ENCODE measurements at regions not wholly inside any gene's neighbourhood (a gene's known extent, or its start where the extent isn't known, plus 50 kb on each side); places are given as distances from the start of the nearest gene placed in this dataset.
A peak's percentile ranks its signal among the peaks of the same experiment; 100 is the strongest.
"Not testable (repeated sequence)": the region's sequence is repeated elsewhere in the genome, so short reads cannot be mapped to it uniquely, and the experiment has no call there.

- DNase-seq: no peak
Observed at GRCh38 chr4:114383721-114384120, 214.9 kb upstream of the UGT8 start.

GRCh38 chr4:114384629-114385028 lies 214.0 kb upstream of the UGT8 start:
- peak; percentile 9 for DNase-seq

- DNase-seq: no peak
Observed at GRCh38 chr4:114385195-114385985, 213.2 kb upstream of the UGT8 start.

- peak; percentile 36 for DNase-seq
Observed at GRCh38 chr4:114386637-114387233, 211.9 kb upstream of the UGT8 start.

GRCh38 chr4:114389070-114389685 lies 209.4 kb upstream of the UGT8 start:
- DNase-seq: no peak

GRCh38 chr4:114393295-114394038 lies 205.1 kb upstream of the UGT8 start:
- DNase-seq: no peak

GRCh38 chr4:114396808-114397207 lies 201.8 kb upstream of the UGT8 start:
- no peak for DNase-seq

GRCh38 chr4:114398410-114398809 lies 200.2 kb upstream of the UGT8 start:
- DNase-seq: no peak

- no peak for DNase-seq
Observed at GRCh38 chr4:114399105-114399504, 199.5 kb upstream of the UGT8 start.

- DNase-seq: no peak
Observed at GRCh38 chr4:114400531-114400930, 198.1 kb upstream of the UGT8 start.

- DNase-seq: no peak
Observed at GRCh38 chr4:114401483-114401882, 197.1 kb upstream of the UGT8 start.

GRCh38 chr4:114417214-114417613 lies 181.4 kb upstream of the UGT8 start:
- DNase-seq: no peak

GRCh38 chr4:114420069-114420468 lies 178.5 kb upstream of the UGT8 start:
- DNase-seq: no peak

GRCh38 chr4:114423582-114423981 lies 175.0 kb upstream of the UGT8 start:
- DNase-seq: no peak

GRCh38 chr4:114435116-114435515 lies 163.5 kb upstream of the UGT8 start:
- no peak for DNase-seq

GRCh38 chr4:114442856-114443255 lies 155.8 kb upstream of the UGT8 start:
- DNase-seq: no peak

GRCh38 chr4:114444211-114444610 lies 154.4 kb upstream of the UGT8 start:
- no peak for DNase-seq

GRCh38 chr4:114447963-114448516 lies 150.6 kb upstream of the UGT8 start:
- DNase-seq: not testable (repeated sequence)

GRCh38 chr4:114458728-114459127 lies 139.9 kb upstream of the UGT8 start:
- DNase-seq: no peak

- DNase-seq: no peak
Observed at GRCh38 chr4:114464726-114465272, 133.8 kb upstream of the UGT8 start.

- no peak for DNase-seq
Observed at GRCh38 chr4:114465766-114466165, 132.8 kb upstream of the UGT8 start.

GRCh38 chr4:114466299-114466698 lies 132.3 kb upstream of the UGT8 start:
- DNase-seq: no peak
